ENCODE measurements at regions not wholly inside any gene's neighbourhood (a gene's known extent, or its start where the extent isn't known, plus 50 kb on each side); places are given as distances from the start of the nearest gene placed in this dataset.
A peak's percentile ranks its signal among the peaks of the same experiment; 100 is the strongest.

DNA sequence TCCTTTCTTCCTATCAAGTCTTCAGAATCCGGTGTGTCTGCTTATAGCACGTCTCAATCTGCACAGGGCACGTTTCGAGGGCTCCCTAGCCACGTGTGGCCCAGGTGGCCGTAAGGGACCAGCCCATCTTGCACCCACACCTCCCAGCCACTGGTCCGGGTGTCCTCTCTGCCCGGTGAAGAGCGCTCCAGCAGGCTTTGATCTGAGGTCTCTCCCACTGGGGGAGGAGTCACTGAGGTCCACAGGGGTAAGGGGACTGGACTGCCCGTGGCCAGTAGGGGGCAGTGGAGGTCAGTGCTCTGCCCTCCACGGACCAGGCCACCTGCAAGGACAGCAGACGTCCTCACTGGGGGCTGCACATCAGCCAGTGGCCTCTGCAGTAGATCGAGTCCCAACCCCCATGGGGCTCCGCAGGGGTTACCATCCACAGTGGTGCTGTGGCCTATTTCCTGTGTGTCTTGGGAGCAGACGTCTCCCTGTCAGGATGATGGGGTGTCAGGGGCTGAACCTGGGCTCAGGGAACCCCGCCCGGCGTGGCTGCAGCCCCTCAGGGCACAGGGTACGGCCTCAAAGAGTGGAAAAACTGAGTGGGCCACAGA lies 204.1 kb upstream of the CIBAR2 start:
- DNase-seq = peak; percentile 59

DNA sequence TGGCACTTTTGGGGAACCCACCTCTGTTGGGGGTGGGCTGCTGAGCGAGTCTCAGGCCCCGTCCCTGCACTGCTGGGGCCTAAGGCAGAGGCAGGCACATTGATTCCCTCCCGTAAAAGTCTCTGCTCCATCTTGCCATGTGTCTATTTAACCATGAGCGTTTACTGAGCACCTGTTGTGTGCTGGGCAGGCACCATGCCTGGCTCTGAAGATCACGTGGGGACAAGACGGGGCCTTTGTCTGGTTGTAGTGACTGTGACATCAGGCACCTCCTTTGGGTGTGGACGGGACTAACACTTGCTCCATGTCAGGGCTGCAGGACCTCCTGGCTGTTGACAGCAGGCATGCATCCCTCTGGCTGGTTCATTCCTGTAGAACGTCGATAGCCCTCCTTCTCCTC lies 204.7 kb upstream of the CIBAR2 start:
- no peak for DNase-seq

DNA sequence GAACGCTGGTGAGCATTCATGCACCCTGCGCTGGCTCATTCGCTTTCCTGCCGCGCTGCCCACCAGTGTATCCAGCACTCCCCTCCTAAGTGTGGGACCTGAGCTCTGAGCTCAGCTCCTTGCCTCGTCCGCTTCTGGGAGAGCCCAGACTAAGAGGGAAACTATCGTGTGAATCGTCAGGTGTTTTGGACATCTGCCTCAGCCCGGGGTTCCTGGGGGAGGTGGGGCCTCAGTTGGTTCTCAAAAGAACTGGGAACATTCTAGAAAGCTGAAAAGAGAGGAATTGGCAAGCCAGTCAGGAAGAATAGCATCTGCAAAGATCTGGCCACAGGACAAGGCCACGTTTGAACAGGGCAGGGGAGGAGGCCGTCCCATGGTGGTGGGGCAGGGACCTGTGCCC lies 205.4 kb upstream of the CIBAR2 start:
- DNase-seq = no peak

DNA sequence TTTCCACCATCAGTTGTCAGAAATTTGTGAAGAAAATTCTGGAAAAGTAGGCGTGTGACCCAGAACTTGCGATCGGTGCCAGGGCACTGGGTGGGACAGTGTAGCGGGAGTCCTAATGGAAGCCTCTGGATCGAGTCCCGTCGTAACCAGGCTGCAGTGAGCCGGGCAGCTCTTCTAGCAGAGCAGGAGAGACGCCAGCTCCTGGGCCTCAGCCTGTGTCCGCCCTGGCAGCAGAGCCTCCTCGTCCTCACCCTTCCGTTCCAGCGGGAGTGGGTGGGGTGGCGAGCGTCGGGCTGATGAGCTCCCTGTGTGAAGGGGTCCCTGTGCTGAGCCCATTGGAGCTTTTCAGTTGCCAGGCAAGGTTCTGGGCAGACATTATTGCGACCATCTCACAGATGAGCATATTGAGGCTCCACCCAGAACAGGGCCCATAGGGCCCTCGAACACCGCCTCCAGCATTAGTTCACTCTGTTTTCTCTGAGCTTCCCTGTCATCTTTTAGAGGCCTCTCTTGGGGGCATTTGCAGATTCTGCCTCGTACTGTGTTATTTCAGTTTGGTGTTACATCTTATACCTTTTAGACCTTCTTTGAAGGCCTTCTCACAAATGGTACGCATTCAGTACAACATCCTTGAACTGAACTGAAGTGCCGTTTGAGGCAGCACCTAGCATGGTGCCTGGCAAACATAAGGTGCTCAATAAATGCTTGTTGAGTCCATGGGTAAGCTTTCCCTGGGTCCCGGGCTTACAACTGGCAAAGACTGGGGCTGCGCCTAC lies 207.1 kb upstream of the CIBAR2 start:
- DNase-seq = no peak

DNA sequence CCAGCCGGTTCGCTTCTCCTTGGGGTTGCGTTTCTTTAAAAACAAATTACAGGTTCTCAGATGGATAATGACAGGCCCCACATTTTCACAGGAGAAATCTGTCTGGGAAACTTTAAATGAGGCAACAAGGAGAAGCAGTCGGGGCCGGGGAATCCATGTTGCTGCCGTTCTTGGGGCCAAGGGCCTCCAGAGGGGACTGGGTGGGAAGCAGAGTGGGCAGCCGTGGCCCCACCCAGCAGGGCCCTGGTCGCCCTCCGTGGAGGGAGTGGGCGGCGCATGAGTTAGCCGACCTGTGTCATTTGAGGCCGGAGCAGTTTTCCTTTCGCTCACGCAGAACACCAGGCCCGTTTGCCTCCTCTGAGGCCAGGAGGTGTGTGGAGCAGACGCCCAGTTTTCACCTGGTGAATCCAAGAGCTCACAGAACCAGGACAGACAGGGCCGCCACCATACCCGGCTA lies 207.7 kb upstream of the CIBAR2 start:
- DNase-seq = no peak

DNA sequence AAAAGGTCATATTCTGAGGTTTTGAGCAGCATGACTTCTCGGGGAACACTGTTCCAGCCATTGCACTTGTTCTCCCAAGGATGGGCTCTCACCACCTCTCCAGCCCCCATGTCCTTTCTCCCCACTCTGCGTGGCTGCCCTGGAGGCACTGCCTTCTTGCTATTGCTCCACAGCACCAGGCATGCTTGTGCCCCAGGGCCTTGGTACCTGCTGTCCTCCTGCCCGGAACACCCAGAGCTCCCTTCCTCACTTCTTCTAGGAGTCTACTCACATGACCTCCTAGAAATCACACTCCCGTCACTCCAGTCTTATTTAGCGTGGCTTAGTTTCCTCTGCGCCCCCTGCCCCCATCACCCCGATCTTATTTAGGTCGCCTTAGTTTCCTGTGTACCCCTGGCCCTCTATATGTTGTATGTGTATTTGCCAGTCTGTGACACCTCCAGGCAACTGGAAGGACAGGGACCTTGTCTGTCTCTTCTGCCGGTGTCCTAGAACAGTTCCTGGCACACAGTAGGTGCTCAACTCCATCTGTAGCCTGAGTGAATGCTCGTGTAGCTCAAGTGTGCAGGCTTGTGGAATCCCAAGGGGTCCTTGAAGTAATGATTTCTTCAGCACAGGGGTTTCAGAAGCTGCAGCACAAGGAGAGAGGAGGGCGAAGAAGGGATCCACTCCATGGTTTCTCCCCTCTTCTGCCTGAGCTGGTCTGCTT lies 208.6 kb upstream of the CIBAR2 start:
- no peak for DNase-seq

DNA sequence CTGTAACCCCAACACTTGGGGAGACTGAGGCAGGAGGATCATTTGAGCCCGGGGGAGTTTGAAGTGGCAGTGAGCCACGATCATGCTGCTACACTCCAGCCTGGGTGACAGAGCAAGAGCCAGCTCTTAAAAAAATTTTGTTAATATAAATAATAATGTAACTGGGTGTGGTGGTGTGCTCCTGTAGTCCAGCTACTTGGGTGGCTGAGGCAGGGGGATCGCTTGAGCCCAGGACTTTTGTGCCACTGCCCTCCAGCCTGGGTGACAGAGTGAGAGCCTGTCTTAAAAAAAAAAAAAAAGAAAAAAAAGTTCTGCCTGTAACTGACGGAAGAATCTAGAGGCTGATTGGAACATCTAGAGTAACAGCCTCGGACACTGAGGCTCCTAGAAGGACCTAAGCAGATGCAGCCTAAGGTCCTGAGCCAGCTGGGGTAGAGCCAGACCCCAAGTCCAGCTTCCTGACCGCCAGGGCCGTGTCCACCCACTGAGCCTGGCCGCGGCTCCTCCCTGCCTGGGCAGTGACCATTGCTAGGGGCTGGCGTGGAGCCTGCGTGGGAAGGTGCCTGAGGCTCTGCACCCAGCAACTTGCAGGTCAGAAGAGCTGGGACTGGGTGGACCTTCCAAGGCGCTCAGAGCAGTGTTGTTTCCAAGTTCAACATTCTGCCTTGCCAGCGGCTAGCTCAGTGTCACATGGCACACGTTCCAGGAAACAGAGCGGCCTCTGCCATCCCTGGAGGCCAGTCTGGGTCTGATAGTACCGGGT lies 209.4 kb upstream of the CIBAR2 start:
- DNase-seq = no peak

DNA sequence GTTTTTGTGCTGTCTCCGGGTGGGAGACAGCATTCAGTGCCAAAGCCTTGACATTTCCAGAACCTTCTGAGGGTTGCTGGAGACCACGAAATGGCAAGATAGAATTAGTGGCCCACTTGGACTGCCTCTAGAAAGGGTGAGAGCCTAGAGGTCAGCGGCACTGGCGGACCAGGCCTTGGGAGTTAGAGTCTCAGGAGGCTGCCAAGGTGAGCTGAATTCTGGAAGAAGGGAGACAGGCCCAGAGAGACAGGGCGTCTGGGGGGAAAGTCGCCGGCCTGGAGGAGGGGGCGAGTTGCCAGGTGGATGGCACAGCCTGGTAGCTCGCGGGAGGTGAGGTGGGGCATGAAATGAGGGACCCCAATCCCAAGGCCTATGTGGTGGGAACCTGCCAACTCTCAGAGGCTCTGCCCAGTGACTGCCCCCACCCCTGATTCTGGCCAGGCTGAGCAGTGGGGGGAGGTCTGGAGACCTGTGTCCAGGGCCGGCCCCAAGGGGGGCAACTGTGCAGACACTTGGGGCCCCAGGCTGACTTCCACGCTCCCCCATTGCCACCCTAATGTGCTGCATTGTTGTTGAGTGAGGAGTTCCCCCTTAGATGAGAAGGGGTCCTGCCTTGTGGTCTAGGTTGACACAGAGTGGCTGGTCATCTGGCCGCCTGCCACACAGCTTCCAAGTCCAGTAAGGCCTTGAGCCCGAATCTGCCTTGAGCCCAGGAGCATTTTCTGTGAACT lies 211.1 kb upstream of the CIBAR2 start:
- no peak for DNase-seq

DNA sequence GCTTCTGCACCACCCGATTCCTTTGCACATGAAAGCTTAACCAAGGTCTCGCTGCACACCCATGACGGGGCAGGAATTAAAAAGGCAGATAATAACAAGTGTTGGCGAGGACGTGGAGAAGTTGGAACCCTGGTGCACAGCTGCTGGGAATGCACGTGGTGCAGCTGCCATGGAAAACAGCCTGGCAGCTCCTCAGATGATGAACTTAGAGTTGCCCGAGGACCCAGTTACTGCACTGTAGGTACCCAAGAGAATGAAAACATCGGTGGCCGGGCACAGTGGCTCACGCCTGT lies 211.6 kb upstream of the CIBAR2 start:
- DNase-seq = no peak

DNA sequence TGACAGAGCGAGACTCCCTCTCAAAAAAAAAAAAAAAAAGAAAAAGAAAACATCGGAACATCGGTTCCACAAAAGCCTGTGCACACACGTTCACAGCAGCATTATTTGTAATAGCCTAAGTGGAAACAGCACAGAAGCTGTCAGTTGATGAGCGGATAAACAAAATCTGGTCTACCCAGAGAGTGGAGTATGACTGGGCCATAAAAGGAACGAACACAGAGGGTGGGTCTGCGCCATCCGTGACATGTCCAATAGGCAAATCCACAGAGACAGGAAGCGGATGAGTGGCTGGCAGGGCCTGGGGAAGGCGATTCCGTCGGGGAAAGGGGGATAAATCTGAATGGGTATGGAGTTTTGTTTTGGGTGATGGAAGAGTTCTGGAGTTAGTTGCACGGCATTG lies 212.2 kb upstream of the CIBAR2 start:
- no peak for DNase-seq

DNA sequence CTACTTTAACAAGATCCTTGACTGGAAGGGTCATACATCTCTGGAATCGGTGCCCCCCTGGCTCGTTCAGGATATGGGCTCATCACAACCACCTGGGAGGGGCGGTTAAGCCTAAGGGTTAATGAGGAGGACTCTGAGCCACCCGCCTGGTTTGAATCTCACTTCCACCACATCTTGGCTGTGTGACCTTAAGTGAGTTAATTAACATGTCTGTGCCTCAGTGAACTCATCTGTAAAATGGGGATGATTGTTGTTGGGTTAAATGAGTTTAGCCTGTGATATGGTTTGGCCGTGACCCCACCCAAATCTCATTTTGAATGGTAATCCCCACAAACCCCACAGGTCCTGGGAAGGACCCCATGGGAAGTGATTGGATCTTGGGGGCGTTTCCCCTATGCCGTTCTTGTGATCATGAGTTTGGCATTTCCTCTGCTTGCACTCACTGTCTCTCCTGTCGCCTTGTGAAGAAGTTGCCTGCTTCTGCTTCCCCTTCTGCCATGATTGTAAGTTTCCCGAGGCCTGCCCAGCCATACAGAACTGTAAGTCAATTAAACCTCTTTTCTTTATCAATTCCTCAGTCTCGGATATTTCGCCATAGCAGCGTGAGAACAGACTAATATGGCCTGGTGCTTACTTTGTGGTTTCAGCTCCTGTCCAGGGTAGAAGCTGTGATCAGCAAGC lies 214.0 kb upstream of the CIBAR2 start:
- no peak for DNase-seq

DNA sequence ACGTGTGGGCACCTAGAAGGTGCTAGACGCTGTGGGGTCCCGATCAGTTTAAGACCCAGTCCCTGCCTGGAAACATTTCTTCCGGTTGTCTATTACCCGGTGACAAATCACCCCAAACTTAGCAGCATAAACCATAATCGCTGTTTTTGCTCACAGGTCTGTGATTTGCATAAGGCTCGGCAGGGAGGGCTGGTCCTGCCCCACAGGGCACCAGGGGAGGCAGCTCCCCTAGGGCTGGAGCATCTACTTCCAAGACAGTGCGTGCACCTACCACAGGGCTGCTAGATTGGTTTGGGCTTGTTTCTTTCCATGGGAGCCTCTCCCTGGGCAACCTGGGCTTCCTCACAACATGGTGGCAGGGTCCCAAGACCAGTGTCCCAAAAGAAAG lies 214.5 kb upstream of the CIBAR2 start:
- DNase-seq = no peak

DNA sequence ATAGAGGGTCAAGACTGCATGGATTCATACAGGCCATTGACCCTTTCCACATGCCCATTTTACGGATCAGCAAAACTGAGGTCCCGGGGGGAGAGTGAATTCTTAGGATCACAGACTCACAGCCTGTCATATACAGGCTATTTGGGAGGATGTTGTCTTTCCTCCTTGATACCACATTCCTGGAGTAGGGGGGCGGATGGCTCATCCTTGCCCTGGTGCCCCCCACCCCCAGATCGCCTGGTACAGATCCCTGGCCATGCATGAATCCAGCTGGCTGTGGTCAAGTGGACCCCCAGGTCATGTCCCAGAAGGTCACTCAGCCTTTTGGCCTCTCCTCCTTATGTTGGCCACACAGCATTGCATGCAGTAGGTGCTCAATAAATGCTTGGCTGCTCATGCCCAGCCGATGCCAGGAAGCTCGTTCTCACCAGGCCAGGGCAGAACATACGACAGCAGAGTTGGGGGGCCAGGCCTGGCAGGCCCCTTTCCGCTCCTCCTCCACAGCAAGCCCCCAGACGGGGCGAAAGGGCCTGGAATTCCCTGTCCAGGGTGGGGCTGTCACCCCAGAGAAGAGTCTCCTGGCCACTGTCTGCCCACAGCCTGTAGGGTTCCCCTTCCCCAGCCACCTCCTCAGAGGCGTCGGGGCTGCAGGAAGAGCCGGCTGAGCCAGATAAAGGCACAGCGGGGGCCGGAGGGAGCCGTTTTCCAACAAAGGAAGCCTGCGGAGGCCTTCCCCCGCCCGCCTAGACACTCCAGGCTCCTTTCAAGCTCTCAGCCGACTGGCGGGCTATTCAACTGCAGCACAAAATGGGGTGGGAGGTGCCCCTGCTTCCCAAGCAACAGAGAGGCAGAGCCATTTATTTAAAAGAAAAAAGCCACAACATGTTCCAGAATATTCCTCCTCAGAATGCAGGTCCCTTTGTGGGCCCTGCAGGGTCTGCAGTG lies 215.7 kb upstream of the CIBAR2 start:
- DNase-seq = no peak

DNA sequence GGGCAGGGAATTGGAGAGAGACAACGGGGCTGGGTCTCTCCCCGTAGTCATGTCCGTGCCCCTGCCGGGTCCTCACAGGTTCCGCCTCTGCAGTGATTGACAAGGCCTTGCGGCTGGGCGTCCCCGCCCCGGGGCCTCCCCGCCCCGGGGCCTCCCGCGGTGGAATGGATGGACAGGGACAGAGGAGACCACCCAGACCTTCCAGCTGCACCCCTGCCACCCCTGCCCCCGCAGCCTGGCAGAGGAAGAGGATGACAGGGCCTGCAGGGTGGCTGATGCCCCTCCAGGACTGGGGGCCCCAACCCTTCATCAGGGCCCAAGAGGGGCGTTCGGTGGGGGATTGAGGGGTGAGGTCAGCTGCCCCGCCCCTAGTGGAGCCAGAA lies 216.4 kb upstream of the CIBAR2 start:
- DNase-seq = no peak

DNA sequence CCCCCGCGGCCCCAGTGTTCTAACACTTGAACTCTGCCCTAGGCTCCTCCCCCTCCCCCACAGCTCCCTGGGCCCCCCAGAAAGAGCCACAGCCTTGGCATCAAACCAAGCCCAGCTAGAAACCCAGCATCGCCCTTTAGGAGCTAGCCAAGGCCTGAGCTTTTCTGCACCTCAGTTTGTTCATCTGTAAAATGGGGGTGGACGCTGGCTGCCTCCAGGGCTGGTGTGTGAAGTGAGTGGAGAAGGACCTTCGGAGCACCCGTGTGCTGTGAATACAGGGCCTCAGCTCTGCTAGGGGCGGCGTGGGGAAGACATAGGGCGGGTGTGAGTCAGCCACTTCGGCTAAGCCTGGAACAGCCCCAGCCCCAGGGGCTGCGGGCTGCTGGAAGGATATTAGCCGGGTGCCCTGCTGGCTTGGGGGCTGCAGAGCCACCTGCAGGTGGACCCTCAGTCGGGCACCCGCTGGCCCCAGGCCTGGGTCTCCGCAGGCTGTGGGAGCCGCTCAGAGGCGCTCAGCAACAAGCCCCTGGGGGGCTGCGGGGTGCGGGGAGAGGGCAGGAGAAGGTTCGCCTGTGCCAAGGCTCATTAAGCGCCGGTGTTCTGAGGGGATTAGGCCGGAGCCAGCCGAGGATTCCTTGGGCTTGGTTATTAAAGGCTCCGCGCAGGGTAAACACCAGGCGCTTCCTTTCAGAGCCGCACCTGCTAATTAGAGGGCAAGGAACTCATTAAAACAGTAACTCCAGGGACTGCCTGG lies 217.0 kb upstream of the CIBAR2 start:
- DNase-seq = no peak

DNA sequence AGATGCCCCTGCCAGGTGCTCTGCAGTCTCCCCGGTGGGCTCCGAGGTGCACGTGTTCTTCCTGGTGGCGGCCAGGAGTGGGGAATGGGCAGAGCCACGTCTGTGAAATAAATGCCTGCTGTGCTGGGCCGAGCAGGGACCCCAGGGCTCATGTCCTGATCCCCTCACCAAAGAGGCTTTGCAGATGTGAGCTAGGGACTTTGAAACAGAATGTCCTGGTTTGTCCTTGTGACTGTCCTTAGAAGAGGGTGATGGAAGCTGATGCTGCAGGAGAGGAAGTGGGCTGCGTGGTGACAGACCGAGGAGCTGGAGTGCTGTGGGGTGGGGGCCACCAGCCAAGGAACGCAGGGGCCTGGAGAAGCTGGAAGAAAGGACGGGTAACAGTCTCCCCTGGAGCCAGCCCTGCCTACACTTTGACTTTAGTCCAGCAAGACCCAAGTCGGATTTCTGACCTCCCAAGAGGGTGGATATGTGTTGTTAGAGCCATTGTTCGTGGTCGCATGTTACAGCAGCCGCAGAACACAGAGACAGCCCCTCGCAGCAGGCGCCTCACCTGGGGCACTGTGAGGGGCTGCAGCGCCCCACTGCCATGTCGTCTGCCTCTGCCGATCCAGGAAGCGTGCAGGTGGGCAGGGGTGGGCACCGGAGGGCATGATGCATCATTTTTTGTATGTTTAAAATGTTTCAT lies 217.9 kb upstream of the CIBAR2 start:
- no peak for DNase-seq

DNA sequence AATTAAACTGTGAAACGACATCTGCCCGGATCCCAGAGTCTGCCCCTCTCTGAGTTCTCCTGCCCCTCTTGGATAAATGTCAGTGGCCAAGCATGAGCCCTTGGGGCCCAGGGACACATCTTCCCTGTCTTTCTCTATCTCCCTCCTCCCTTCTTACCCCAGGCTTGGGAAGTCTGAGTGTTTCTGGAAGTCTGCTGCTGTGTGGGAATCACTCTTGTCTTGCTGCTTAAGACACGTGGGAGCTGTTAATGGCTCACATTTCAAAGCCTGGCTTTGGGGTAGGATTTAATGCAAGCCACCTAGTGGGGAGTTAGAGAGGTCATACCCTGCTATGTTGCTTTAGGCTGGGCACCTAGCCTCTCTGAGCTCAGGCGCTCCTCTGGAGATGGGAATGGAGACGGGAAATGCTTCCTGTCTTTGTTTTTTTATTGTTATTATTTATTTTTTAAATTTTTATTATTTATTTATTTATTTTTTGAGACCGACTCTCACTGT lies 218.5 kb upstream of the CIBAR2 start:
- DNase-seq = peak; percentile 32

DNA sequence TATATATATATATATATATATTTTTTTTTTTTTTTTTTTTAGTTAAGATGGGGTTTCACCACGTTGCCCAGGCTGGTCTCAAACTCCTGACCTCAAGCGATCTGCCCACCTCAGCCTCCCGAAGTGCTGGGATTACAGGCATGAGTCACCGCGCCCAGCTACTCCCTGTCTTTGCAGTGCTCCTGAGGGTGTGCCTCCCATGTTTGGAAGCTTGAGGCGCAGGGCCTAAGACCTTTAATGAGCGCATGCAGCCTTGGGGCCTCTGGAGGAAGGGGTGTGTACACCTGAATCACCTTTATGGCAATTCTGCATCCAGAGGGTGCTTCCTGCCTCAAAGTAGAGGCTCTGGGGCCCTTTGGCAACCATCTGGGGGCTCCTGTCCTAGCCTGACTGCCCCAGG lies 219.4 kb upstream of the CIBAR2 start:
- DNase-seq = no peak

DNA sequence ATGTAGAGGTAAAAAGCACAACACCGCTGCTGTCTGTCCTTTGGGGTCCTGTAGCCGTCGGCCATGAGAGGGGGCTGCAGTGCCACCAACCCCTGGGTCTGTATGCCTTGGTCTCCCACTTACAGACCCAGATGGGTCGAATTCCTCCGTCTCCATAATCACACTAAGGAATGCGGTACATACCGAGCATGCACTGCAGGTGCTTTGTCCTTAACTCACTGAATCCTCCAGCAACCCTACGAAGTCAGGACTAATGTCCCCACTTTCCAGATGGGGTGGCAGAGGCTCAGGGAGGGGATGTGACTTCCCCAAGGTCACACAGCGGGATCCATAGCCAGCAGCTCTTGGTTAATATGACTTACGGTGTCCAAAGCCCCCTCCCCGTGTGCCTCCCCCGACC lies 219.9 kb upstream of the CIBAR2 start:
- DNase-seq = no peak

DNA sequence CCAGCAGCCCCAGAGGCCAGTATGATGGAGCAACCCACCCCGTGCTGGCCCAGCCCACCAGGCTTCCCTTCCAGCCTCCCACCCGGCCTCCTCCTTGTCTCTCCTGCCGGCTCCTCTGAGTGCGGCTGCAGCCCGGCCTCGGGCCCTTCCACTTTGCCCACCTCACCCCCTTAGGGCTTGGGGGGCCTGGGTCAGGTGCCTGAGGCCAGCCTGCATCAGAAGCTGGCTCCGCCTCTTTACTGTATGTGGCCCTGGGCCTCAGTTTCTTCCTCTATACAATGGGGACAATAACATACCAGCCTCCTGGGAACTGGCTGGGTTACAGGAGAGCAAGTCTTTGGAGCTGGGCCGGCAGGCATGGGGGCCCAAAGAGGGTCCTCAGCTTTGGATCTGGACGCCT lies 221.1 kb upstream of the CIBAR2 start:
- no peak for DNase-seq
